ENCODE measurements at regions not wholly inside any gene's neighbourhood (a gene's known extent, or its start where the extent isn't known, plus 50 kb on each side); places are given as distances from the start of the nearest gene placed in this dataset.

DNA sequence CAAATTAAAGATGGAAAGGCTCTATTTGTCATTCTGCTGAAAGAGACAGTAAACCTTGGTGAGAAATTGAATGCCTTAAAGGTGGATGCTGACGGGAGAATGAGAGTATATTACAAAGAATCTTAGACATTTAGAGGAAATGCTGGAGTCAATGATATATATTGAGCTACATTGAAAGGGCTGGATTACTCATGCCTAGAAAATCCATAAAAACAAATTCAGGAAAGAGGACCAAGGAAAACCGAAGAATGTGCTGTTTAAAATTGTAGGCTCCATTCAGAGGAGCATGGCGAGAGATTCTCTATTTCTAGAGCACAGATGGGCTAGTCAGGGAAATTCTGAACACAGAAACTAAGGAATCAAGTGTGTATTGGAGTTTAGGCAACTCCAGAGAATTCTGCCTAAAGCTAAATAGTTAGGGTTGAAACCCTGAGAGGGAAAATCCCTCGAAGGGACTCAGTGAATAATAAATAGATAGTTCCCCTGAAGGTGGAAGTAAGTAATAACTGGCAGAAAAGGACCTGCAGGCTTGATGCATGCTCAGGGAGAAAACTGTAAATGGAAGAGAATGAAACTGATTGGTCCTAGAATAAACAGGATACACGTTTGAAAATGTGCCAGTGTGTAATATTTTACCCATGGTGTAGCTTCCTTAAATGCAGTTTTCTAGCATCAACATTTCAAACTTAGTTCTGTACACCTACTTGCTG is 1532.4 kb upstream of the TENM3 start:
- peak; percentile 53 for DNase-seq

DNA sequence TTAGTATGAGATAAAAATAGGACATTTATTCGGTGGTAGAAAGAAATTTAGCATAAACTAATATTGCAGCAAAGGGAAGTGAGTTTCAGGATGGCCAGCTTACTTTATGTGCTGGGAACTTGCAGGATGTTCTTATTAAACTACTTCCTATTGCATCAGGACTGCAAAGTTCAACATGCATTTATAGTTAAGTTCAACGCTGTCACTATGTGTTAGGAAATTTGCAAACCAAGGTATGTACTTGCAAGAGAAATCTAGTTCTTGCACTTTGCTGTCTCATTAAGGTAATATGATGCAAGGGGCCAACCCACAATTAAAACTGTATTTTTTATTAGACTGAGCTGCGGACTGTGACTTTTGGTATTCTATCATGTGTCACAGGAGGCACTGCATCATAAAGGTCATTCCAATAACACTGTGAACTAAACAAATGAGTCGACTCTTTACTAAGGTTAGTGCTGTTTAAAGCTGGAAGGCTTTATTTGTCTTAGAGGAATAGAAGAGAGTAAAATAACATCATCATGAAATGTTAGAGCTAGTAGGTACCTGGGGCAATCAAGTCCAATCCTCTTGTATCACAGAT is 1525.7 kb upstream of the TENM3 start:
- no peak for DNase-seq

DNA sequence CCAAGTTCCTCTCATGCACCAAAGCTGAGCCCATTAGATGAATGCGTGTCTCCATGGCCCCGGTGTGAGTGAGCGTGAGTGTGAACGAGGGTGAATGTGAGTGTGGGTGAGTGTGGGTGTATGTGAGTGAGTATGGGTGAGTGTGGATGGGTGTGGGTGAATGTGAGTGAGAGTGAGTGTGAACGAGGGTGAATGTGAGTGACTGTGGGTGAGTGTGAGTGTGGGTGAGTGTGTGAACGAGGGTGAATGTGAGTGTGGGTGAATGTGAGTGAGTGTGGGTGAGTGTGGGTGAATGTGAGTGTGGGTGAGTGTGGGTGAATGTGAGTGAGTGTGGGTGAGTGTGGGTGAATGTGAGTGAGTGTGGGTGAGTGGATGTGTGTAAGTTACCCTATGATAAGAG is 1521.8 kb upstream of the TENM3 start:
- DNase-seq: no peak

DNA sequence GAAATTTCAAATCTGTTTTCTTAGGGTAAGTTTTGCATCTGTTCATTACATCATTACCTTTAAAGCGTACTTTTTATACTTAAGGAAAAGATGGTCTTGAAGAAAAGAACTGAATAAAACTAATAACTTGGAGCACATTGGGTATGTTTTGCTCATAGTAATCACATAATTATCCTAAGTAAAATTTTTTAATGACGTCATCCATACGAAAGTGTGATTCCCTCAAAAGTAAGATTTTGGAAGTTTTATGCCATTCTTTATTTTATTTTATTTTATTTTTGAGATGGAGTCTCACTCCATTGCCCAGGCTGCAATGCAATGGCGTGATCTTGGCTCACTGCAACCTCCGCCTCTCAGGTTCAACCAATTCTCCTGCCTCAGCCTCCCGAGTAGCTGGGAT is 1516.6 kb upstream of the TENM3 start:
- DNase-seq: no peak

DNA sequence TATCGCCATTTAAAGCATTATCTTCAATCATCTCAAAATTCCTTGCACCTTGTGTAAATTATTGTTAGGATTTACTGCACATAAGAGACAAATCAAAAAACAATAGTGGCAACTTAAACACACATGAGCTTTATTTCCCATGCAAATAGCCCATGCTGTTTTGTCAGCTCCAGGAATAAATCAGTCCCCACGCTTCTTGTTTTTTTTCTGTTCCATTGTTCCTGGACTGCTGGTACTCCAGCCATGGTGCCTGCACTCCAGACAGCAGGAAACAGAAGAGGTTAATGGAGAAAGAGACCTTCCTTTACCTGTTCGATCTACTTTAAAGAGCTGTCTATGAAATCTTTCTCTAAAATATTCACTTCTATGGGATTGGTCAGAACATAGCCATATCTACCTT is 1515.7 kb upstream of the TENM3 start:
- no peak for DNase-seq

DNA sequence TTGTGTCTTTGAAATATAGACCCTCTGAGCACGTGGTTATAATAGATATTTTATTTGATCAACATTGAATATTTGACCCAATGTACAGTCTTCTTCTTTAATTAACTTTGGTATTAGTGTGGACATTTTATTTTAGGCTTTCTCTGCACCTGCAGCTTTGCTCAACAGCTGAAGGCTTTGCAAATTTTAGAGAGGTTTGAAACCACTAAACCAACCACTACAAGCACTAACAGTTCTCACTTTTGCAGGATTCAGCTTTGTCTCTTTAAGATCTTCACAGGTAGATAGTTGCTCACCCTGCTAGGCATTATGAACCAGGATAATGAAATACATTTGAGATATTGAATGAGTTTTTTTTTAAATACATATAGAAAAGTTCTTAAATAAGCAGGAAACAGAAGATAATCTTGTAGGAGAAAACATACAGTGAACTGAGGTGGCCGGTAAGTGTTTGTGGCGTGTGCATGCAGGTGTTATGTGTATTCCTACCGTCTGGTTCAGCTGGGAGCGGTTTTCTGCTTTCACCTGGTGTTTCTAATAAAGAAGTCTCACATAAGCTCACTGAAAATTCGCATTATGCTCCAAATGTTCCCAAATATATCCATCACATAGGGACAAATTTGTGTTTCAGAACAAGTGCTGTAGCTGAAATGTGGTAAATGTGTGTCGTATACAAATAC is 1508.3 kb upstream of the TENM3 start:
- no peak for DNase-seq

DNA sequence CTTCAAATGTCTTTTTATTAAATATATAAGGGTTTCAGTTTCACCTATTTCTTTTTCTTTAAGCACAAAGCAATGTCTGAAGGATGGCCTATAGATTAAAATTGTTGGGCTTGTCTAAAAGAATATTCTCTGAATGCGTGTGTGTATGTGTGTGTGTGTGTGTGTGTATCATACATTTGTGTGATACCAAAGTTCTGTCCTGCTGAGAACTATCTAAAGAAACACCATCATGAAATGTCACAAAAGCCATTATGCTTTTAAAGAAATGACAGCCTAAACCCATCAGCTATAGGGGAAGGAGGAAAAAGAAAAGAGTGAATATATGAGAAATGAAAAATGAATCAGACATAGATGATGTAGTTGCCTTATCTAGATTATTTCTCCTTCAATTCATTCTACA is 1501.5 kb upstream of the TENM3 start:
- DNase-seq: no peak

DNA sequence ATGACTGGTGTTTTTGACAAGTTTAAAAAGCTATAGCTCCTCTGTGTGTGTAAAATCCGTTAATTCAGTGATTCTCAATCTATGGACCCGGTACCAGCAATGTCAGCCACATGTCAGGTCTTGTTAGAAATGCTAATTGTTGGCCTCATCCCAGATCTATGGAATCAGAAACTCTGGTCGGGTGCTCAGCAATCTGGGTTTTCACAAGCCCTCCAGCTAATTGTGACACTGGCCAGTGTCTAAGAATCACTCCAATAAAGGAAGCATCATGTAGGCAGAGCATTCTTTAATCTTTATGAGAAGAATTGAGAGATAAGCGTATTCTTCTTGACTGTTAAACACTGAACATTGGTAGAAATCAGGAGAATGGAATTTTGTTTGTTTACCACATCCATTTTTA is 1498.2 kb upstream of the TENM3 start:
- no peak for DNase-seq

DNA sequence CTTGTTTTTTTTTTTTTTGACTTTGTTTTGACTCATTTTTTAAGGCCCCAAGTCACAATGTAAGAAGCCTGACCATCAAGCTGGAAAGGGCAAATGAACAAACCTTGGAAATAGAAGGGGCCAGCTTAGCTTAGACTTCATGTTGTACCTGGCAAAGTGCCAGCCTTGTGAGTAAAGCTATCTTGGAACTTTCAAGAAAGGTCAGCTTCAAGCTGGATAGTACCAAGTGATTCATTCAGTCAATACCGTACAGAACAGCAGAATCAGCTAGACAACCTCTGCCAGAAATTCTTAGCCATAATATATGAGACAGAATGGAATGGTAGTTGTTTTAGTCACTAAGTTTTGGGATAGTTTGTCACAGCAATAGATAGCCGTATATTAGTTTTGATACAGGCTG is 1492.2 kb upstream of the TENM3 start:
- peak; percentile 35 for DNase-seq

DNA sequence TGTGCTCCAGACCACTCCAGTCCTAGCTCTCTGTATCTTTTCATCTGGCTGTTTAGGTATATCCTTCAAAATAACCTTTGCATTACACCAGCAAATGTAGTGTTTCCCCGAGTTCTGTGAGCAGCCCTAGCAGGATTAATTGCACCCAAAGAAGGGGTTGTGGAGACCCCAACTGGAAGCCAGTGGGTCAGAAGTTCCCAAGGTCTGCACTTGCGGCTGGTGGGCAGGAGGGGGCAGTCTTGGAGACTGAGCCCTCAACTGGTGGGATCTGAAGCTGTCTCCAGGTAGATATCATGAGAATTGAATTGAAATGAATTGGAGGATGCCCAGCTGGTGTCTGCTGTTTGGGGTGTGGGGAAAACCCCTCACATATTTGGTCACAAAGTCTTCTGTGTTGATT is 1485.3 kb upstream of the TENM3 start:
- no peak for DNase-seq

DNA sequence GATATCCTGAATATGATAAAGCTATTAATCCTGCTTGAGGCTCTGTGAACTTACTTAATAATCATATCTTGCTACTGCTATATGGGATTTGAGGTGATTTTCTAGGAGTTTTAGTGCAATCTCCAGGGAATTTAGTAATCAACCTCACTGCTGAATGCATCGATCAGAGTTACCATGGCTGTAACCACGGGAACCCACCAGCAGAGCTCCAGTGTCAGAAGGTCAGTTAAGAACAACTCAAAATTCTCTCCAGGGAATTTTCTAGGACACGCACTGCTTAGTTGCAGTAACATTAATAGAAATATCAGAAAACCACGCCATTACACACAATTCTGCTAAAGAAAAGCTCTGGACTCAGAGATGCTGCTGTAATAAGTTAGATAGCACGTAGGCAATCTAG is 1477.2 kb upstream of the TENM3 start:
- peak; percentile 2 for DNase-seq

DNA sequence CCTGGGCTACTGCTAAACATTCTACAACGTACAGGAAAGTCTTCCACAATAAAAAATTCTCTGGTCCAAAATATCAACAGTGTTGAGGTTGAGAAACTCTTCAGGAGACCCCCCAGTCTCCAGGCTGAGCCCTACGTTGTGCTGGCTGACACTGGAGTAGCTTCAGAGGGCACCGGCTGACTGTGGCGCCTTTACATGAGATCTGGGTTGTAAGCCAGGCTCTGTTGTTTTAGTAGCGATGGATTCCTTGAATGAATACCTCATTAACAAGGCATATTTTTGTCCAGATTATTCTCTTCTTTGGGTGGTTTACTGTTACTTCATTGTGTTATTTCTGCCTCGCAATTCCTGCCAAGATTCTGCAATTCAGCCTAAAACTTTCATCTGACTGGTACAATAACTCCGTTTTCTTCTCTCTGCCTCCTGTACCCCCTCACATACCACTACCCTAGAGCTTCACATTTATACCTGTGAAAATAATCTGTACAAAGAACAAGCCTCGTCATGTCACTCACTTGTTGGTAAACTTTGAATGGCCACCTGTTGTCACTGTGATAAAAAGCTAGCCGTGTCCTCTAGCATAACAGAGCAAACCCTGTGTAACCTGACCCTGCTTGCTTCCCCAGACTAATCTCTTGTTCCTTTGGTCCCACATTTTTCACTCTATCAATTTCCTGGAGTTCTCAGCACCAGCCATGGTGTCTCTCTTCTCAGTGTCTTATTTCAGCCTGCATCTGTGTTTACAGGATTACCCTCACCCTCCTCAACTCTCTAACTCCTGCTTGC is 1476.1 kb upstream of the TENM3 start:
- DNase-seq: no peak

DNA sequence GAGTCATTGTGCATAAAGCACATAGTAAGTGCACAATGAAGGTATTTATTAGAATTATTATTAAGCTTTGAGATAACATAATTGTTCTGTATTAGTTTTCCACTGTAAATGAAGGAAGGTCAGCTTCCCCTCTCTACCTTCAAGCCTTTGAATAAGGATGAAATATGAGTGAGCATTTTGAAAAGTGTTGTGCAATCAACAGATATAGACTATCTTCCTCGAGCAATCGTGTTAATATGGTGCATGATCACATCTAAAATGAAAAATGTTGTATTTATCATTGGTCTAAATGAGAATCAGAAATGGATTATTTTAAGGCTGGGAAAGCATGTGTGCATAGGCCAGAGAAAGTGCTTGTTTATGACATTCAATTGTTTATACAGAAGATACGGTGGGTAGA is 1474.6 kb upstream of the TENM3 start:
- DNase-seq: no peak

DNA sequence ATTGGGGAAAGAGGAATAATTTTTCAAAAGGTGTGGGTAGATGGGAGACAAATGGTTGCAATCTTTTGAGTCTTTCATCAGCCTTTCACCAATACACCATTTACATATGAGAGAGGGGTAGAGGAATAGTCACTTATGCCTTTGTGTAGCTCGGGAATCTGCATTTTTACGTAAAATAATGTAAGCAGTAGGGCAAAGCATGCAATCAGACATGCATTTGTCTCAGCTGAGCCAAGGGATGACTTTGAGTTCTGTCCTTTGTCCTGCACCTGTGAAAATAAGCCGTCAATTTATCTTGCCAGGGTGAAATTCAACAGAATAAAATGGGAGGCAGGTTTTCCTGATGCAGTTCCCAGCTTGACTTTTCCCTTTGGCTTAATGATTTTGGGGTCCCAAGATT is 1473.4 kb upstream of the TENM3 start:
- no peak for DNase-seq

DNA sequence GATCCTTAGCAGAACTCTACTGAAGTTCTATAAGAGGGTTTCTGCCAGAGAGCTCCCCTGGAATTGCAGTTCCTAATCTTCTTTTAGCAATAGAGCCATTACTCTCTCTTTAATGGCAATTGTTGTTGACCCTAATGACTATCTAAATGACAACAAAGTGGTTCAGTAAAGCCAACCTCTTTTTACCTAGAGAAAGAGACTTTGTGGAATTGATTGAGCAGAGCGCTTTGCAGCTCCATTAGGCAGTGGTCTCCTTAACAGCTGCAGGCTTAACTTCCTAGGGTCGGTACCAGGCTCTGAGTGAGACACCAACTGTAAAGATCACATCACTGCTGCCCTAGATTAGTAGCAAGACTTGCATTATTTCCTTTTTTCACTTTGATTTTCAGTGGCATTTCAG is 1472.9 kb upstream of the TENM3 start:
- no peak for DNase-seq

DNA sequence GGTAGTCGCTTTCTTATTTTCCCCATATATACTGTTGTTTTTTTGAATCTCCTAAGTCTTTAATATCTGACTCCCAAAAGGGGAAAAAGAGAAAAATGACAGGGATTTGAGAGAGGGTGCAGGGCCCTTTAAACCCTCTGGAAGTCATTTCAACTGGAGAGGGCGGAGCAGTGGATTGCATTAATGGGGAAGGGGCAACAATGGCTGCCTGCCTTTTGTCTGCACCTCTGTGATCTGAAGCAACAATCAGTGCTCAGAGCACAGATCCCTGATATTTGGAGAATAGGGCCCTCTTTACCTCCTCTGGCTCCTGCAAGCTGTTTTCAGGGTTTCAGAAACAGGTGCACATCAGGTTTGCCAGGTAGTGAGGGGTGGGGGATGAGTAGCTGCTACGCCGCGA is 1458.3 kb upstream of the TENM3 start:
- no peak for DNase-seq

DNA sequence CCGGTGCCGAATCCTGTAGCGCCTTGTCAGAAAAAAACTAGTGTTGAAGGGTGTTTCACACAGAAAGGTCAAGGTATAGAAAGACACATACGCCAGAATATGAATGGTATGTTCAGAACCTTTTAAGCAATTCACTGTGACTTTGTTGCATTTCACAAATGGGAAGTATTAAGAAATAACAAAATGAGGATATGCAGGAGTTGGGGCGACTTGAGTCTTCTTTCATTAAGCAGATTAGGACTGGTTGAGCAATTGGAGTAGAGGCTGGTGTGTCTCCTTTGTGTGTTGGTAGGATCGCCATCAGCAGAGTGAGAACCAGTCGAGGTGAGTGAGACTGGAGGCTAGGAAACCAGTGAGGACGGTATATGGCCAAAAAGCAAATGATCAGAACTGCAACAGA is 1454.5 kb upstream of the TENM3 start:
- DNase-seq: no peak

DNA sequence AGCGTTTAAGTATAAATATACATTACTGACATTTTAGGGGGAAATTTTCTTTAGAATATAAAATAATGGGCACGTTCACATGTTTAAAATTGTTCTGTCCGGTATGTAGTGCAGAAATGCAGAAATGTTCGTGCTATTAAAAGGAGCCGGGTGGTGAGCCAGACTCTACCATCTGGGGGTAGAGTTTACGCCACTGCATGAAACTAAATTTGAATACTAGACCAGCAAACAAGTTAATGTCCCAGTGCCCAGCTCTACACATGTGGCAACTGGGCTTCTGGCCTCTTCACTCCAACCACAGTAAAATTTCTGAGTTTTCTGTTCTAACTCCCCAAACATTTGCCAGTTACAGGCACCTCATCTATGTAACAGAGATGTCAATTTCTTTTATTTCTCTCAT is 1453.3 kb upstream of the TENM3 start:
- no peak for DNase-seq

DNA sequence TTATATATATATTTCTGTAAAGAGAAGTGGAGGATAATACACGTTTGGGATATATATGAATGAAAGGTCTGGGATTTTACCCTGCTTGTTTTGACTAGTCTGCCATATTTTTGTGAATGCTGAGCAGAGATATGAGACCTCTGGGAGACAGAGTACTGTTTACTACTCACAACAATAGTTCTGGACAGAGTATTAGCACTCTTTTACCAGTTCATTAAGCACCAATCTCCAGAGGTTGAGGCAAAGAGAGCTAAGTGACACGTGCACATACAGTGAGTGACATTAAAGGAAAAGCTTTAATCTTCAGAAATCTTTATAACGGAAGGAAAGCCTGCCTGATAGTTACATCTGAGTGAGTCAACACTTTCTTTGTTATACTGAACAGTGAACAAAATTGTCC is 1452.7 kb upstream of the TENM3 start:
- DNase-seq: no peak

DNA sequence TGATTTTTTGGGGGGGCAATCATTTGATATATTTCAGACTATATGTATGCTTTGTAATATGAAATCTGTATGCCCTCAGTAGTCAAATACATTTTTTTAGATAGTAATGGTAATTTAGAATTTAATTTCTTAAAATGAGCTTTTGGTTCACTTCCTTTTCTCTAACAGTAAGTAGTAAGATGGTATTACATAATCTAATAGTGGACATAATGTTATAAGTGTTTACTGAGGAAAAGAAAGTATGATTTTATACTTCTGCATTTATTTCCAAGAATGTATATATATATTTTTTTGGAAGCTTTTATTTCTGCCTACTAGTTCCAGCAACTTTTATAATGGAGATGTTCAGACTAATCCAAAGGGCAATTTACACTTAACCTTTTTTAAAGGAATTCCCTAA is 1450.7 kb upstream of the TENM3 start:
- DNase-seq: no peak

DNA sequence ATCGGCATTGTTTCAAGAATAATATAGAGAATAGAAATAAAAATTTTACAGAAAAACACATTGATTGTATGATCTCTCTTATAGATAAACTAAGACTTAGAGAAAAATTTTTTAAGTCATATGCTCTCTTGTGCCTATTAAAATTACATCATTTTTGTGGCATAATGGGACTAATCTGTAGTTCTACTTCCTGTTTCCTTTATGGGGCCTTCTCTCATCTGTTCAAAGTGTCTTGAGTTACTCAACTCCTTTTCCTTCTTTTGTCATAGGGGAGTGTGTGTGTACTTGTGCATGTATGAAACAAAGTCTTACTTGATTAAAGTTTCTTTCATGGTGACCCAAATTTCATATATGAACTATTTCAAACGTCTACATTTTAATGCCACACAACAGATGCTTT is 1448.9 kb upstream of the TENM3 start:
- DNase-seq: no peak

DNA sequence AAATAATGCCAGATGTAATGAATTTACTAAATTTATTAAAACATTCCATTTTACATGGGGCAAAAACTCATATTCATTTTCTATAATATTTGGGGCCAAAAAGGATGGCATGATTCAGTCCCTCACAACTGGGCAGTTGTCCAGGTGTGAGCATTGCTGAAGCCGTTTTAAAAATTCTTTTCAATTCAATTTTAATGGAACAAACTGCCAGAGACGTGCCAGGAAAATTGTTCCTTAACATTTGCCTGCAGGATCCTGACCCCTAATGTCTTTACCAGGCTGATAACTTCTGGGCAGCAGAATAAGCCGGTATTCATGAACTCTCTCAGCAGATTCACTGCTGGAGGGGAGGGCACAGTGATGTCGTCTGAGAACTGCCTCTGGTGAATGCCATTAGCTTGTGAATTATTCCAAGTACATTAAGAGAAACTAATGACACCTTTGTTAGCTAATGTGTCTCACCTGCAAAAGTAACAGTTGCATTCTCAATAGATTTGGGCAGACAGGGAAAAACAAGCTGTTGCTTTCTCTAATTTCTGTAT is 1445.1 kb upstream of the TENM3 start:
- no peak for DNase-seq

DNA sequence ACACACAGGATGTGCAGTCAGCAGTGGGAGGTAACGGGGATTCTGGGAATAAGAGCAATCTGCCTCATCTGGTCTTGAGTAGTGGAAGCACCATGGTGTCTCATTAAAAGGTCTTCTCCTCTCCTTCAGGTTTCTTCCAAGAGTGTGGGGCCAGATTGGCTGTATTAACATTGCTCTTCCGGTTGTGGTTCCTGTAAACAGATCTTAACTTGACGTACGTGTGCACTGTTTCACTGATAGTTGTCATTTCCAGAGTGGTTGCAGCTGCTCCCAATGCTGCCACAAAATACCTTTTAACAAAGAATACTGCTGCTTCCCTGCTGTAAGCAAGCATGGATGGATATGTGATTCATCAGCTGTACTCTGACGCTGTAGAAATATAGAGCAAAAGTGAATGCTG is 1443.4 kb upstream of the TENM3 start:
- DNase-seq: no peak

DNA sequence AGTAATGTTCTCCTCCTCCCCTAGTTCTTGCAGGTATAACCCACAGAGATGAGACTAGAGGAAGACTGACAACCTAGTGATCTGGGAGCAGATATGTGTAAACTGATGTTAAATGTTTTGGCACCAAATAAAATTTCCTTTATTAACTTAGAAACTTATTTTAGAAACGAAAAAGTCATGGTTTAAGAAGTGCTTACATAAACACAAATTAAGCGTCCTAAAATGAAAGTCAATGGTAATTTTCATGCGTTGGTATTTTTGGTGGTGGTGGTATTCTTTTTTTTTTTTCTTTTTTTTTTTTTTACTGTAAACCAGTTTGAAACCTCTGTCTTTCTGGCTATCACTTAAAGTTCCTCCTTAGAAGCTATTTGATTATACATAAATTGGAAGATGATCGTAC is 1438.1 kb upstream of the TENM3 start:
- DNase-seq: no peak
